ENCODE measurements at regions not wholly inside any gene's neighbourhood (a gene's known extent, or its start where the extent isn't known, plus 50 kb on each side); places are given as distances from the start of the nearest gene placed in this dataset.

DNA sequence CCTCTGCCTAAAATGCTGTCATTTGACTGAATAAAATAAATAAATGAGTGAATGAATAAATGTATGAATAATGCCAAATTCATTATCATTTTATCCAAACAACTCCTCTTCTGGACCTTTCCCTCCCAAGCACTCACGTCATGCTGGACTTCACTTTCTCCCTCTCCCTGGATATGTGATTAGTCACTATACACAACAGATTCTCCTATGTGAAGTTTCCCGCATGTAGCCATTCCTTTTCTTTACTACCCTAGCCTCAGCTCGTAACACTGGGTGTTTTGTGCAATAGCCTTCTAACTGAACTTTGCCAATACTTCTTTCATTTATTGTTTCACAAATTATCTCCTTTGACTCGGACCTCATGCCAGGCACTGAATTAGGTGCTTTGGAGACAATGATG, 87.6 kb upstream of the IL6 start:
- Histone ChIP-seq H3K9me3 (replicated peaks in 1 of 2; ENCODE audit: control insufficient read depth in 1 of 2, insufficient read depth in 1 of 2, low read length in 2 of 2) (peaks cover 5 to 6% of the 10 kb centered on the region in 2 donors), H3K9ac (ENCODE audit: insufficient read depth, low read length, poor library complexity, severe bottlenecking) (no peak overlapping the region), H3K27me3 (ENCODE audit: control insufficient read depth in 2 of 2, insufficient read depth in 2 of 2, low read length in 2 of 2) (no peaks in the 10 kb centered on the region), H4K20me1 (ENCODE audit: insufficient read depth, low read length) (no peaks in the 10 kb centered on the region), H3K4me3 (replicated peaks in 1 of 3; ENCODE audit: low read depth in 2 of 3, low read length in 3 of 3) (no peak overlapping the region), H3K27ac (ENCODE audit: low read depth in 1 of 2, low read length in 2 of 2) (no peak overlapping the region), H3K79me2 (ENCODE audit: insufficient read depth, low read length) (no peaks in the 10 kb centered on the region), H2AFZ (ENCODE audit: insufficient read depth, low read depth, low read length, poor library complexity, severe bottlenecking) (no peak overlapping the region), H3K4me1 (ENCODE audit: control insufficient read depth in 1 of 2, insufficient read depth in 2 of 2, low read length in 2 of 2) (no peaks in the 10 kb centered on the region), H3K4me2 (replicated peaks; ENCODE audit: extremely low read depth, low read length, poor library complexity, severe bottlenecking) (no peak overlapping the region), H3K36me3 (replicated peaks in 1 of 2; ENCODE audit: control insufficient read depth in 1 of 2, insufficient read depth in 2 of 2, low read length in 2 of 2) (no peaks in the 10 kb centered on the region)
- DNase-seq: no peak
- H3K4me1 Mint-ChIP-seq: no peaks in the 10 kb centered on the region
- intact Hi-C loops (cut with micrococcal nuclease): no loop called here
- H3K27ac Mint-ChIP-seq: no peak overlapping the region
- TF ChIP-seq, protein P1, sequence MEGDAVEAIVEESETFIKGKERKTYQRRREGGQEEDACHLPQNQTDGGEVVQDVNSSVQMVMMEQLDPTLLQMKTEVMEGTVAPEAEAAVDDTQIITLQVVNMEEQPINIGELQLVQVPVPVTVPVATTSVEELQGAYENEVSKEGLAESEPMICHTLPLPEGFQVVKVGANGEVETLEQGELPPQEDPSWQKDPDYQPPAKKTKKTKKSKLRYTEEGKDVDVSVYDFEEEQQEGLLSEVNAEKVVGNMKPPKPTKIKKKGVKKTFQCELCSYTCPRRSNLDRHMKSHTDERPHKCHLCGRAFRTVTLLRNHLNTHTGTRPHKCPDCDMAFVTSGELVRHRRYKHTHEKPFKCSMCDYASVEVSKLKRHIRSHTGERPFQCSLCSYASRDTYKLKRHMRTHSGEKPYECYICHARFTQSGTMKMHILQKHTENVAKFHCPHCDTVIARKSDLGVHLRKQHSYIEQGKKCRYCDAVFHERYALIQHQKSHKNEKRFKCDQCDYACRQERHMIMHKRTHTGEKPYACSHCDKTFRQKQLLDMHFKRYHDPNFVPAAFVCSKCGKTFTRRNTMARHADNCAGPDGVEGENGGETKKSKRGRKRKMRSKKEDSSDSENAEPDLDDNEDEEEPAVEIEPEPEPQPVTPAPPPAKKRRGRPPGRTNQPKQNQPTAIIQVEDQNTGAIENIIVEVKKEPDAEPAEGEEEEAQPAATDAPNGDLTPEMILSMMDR (IDR thresholded peaks at IDR 0.05): no peak
- WGBS (ENCODE audit: insufficient coverage): 100% methylated on average over 2 of the region's 4 CpGs
- no peak overlapping the region for H3K4me3 Mint-ChIP-seq
- no peaks in the 10 kb centered on the region for H3K36me3 Mint-ChIP-seq
- H3K9me3 Mint-ChIP-seq: peaks cover 5 to 22% (median 11%) of the 10 kb centered on the region in 7 donors
- H3K27me3 Mint-ChIP-seq (ENCODE audit: low read depth in 3 of 3): peaks cover 3 to 5% (median 5%) of the 10 kb centered on the region in 3 donors

DNA sequence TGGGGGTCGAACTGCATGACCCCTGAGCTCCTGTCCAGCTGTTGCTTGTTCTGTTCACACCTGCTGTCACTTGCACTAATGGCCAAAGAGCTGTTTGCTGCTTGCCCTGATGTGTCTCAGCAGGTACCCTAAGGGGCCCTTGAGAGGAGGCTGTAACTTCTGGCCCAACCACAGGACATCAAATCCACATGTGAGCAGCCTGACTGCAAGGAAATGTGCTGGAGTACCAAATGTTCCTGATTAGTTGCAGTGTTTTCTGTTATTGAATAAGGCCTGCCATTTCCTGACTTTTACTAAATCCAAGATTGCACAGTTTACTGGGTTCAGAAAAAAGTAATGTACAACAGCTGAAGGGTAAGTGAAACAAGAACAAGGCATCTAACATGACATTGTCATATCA, 91.7 kb upstream of the IL6 start:
- 86% methylated on average over 1 of the region's 1 CpG for WGBS (ENCODE audit: insufficient coverage)

More for the DNA sequence above, 91.7 kb upstream of the IL6 start:
- DNase-seq: no peak
- Mint-ChIP-seq H3K27ac (no peak overlapping the region), H3K9me3 (peaks cover 0 to 10% (median 2%) of the 10 kb centered on the region in 7 donors), H3K27me3 (ENCODE audit: low read depth in 3 of 3) (peaks cover 3 to 10% (median 9%) of the 10 kb centered on the region in 3 donors), H3K4me3 (no peak overlapping the region), H3K4me1 (no peaks in the 10 kb centered on the region), H3K36me3 (no peaks in the 10 kb centered on the region)
- TF ChIP-seq, protein P1 (IDR thresholded peaks at IDR 0.05): no peak
- intact Hi-C loops (cut with micrococcal nuclease): no loop called here
- Histone ChIP-seq H3K9ac (ENCODE audit: insufficient read depth, low read length, poor library complexity, severe bottlenecking) (no peak overlapping the region), H4K20me1 (ENCODE audit: insufficient read depth, low read length) (no peaks in the 10 kb centered on the region), H3K9me3 (replicated peaks in 1 of 2; ENCODE audit: control insufficient read depth in 1 of 2, insufficient read depth in 1 of 2, low read length in 2 of 2) (peaks cover 0 to 5% of the 10 kb centered on the region in 2 donors), H3K36me3 (replicated peaks in 1 of 2; ENCODE audit: control insufficient read depth in 1 of 2, insufficient read depth in 2 of 2, low read length in 2 of 2) (no peaks in the 10 kb centered on the region), H2AFZ (ENCODE audit: insufficient read depth, low read depth, low read length, poor library complexity, severe bottlenecking) (no peak overlapping the region), H3K27me3 (ENCODE audit: control insufficient read depth in 2 of 2, insufficient read depth in 2 of 2, low read length in 2 of 2) (peaks cover 0 to 4% of the 10 kb centered on the region in 2 donors), H3K27ac (ENCODE audit: low read depth in 1 of 2, low read length in 2 of 2) (no peak overlapping the region), H3K4me2 (replicated peaks; ENCODE audit: extremely low read depth, low read length, poor library complexity, severe bottlenecking) (no peak overlapping the region), H3K79me2 (ENCODE audit: insufficient read depth, low read length) (no peaks in the 10 kb centered on the region), H3K4me3 (replicated peaks in 1 of 3; ENCODE audit: low read depth in 2 of 3, low read length in 3 of 3) (no peak overlapping the region), H3K4me1 (ENCODE audit: control insufficient read depth in 1 of 2, insufficient read depth in 2 of 2, low read length in 2 of 2) (no peaks in the 10 kb centered on the region)

Data from CD14-positive monocyte (primary cell).